ENCODE measurements at regions not wholly inside any gene's neighbourhood (a gene's known extent, or its start where the extent isn't known, plus 50 kb on each side); places are given as distances from the start of the nearest gene placed in this dataset.

- Histone ChIP-seq H2AFZ (ENCODE audit: low read depth) (no peak overlapping the region), H3K4me2 (no peak overlapping the region), H3K9ac (no peak overlapping the region), H3K9me3 (no peaks in the 10 kb centered on the region), H4K20me1 (ENCODE audit: insufficient read depth) (no peaks in the 10 kb centered on the region), H3F3A (replicated peaks; ENCODE audit: insufficient read depth) (no peaks in the 10 kb centered on the region), H3K27me3 (ENCODE audit: insufficient read depth) (no peaks in the 10 kb centered on the region), H3K27ac (ENCODE audit: low read depth in 2 of 2, low read length in 1 of 2) (peak overlapping the region in 1 of 2 experiments; percentile 11; a peak in 1 of 4 replicates), H3K79me2 (ENCODE audit: insufficient read depth) (no peaks in the 10 kb centered on the region), H3K4me3 (ENCODE audit: low read depth in 2 of 2, low read length in 1 of 2) (no peak overlapping the region), H3K9me2 (no peaks in the 10 kb centered on the region), H3K36me3 (replicated peaks in 1 of 2; ENCODE audit: control insufficient read depth in 1 of 2, insufficient read depth in 2 of 2, low read length in 1 of 2) (no peaks in the 10 kb centered on the region), H3K4me1 (ENCODE audit: control insufficient read depth in 1 of 2, insufficient read depth in 2 of 2, low read depth in 1 of 2, low read length in 1 of 2) (peaks cover 0 to 4% of the 10 kb centered on the region in 2 experiments; a peak in 2 of 4 replicates)
- TF ChIP-seq NRF1 (IDR thresholded peaks at IDR 0.05; ENCODE audit: low read depth, low read length) (no peak), MEF2A (IDR thresholded peaks at IDR 0.05; ENCODE audit: borderline replicate concordance, low read depth) (no peak), CHD2 (IDR thresholded peaks at IDR 0.05; ENCODE audit: low read length, partially characterized antibody) (no peak), REST (IDR thresholded peaks at IDR 0.05; ENCODE audit: low read depth, low read length) (no peak), ZBTB33 (IDR thresholded peaks at IDR 0.05; ENCODE audit: borderline replicate concordance, low read depth) (no peak), EZH2phosphoT487 (IDR thresholded peaks at IDR 0.05; ENCODE audit: borderline replicate concordance, low read depth) (no peak), RAD21 (IDR thresholded peaks at IDR 0.05; ENCODE audit: low read length) (no peak), TEAD4 (IDR thresholded peaks at IDR 0.05; ENCODE audit: borderline replicate concordance, insufficient read depth) (no peak), YY1 (IDR thresholded peaks at IDR 0.05; ENCODE audit: low read depth) (no peak), EP300 (IDR thresholded peaks at IDR 0.05; ENCODE audit: borderline replicate concordance in 1 of 2, low read depth in 1 of 2, low read length in 1 of 2) (no peak), PBX3 (IDR thresholded peaks at IDR 0.05) (no peak), TCF12 (IDR thresholded peaks at IDR 0.05) (no peak), GATA2 (CRISPR knock-in tag; IDR thresholded peaks at IDR 0.05) (no peak), IRF3 (IDR thresholded peaks at IDR 0.05; ENCODE audit: low read depth, low read length) (no peak), MXI1 (IDR thresholded peaks at IDR 0.05; ENCODE audit: low read depth, low read length) (no peak), FOXM1 (IDR thresholded peaks at IDR 0.05; ENCODE audit: low read depth) (no peak)
- ChIA-PET CTCF (interaction anchor here (0.8 to 1.2 kb wide), 2 partner anchors 98 to 303 kb away, joined by 3 read pairs; no protein-coding TSS in a partner anchor), POLR2A (no interaction called here)
- no peak for DNase-seq
- WGBS (ENCODE audit: low lambda C conversion rate) = 25% methylated on average over 2 of the region's 2 CpGs
Observed at GRCh38 chr6:104227508-104227907, 632.2 kb downstream of the HACE1 start.
